ENCODE measurements at regions not wholly inside any gene's neighbourhood (a gene's known extent, or its start where the extent isn't known, plus 50 kb on each side); places are given as distances from the start of the nearest gene placed in this dataset.
"Not testable (repeated sequence)": the region's sequence is repeated elsewhere in the genome, so short reads cannot be mapped to it uniquely, and the experiment has no call there.

- DNase-seq; in situ Hi-C loops (cut with MboI; ENCODE audit: low pct_unique_long_range_greater_than_20kb, low sequenced_read_pairs): not testable (repeated sequence)
These were observed 68.8 kb upstream of the WIPI2 start for GRCh38 chr7:5121256-5121655.

GRCh38 chr7:5131238-5131637 is 58.8 kb upstream of the WIPI2 start:
- DNase-seq; in situ Hi-C loops (cut with MboI; ENCODE audit: low pct_unique_long_range_greater_than_20kb, low sequenced_read_pairs): not testable (repeated sequence)

- DNase-seq, result no peak
- in situ Hi-C loops (cut with MboI; ENCODE audit: low pct_unique_long_range_greater_than_20kb, low sequenced_read_pairs), result no loop called here
These were observed 57.5 kb upstream of the WIPI2 start for GRCh38 chr7:5132539-5132938.

GRCh38 chr7:5139998-5140397 is 50.0 kb upstream of the WIPI2 start:
- DNase-seq, result peak; percentile 45
- in situ Hi-C loops (cut with MboI; ENCODE audit: low pct_unique_long_range_greater_than_20kb, low sequenced_read_pairs), result no loop called here
